HuH-7 (cell line): ENCODE measurements at regions not wholly inside any gene's neighbourhood (a gene's known extent, or its start where the extent isn't known, plus 50 kb on each side); places are given as distances from the start of the nearest gene placed in this dataset.
A peak's percentile ranks its signal among the peaks of the same experiment; 100 is the strongest.
"Not testable (repeated sequence)": the region's sequence is repeated elsewhere in the genome, so short reads cannot be mapped to it uniquely, and the experiment has no call there.

Experiments
- DNase-seq: peaks from one replicate; pipeline ENCODE4 v3.0.0; 2011; ENCODE audit warnings: low spot score

GRCh38 chr15:35282965-35283496 lies 197.9 kb upstream of the NANOGP8 start:
- no peak for DNase-seq

DNA sequence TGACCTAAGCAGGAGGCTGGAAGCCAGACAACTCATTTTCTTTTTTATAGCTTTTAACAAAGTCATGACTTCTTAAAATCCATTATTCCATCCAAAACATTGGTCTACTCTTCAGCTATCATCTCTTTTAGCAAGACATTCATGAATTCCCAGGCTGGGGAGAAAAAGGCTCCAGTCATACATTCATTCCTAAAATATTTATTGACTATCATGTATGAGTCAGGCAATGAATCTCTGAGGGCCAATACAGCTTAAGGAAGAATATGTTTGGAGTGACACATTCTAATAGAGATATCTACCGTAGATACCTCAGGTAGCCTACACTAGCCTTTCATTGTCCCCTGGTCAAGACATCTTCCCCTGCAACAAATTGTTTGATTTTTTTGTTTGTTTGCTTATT lies 196.4 kb upstream of the NANOGP8 start:
- DNase-seq: no peak

DNA sequence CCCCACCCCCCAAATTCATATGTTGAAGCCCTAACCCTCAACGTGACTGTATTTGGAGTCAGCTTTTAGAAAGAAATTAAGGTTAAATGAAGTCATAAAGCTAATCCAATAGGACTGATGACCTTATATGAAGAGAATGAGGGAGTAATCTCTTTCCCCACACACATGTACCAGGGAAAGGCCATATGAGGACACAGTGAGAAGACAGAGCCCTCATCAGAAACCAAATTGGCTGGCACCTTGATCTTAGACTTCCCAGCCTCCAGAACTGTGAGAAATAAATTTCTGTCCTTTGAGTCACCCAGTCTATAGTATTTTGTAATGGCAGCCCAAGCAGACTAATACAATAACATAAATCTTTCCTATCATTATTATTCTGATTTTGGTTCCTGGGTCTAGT lies 194.7 kb upstream of the NANOGP8 start:
- no peak for DNase-seq

- no peak for DNase-seq
These were observed 186.4 kb upstream of the NANOGP8 start for GRCh38 chr15:35271371-35272043.

- DNase-seq: no peak
These were observed 175.8 kb upstream of the NANOGP8 start for GRCh38 chr15:35260941-35261340.

DNA sequence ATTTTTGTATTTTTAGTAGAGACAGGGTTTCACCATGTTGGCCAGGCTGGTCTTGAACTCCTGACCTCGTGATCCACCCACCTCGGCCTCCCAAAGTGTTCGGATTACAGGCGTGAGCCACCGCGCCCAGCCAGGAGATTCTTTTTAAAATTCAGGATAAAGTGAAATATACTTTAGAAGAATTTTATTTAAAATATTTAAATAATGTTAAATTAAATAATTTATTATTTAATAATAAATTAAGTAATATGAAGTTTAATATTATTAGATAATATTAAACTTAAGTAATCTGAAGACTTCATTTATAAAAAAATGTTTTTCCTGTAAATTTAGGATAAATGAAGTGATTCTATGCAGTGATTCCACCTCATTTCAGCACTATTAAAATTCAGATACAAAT lies 175.2 kb upstream of the NANOGP8 start:
- DNase-seq: not testable (repeated sequence)

DNA sequence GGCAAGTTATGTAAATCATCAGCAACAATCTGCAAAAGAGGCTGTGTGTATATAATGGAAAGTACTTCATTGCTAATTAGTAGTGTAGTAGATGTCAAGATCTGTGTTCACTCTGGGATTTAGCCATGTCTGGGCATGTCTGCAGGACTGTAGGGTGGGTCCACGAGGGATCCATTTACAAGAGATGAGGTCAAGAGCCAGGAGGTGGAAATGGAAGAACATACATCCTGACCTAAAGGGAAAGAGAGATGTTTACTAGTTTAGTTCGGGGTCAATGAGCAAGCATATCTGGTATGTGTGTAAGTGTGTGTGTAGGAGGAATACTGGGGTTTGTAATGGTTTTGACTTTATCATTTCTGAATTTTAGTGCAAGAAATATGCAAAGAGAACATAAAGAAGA lies 171.5 kb upstream of the NANOGP8 start:
- DNase-seq: no peak

- DNase-seq: no peak
These were observed 171.0 kb upstream of the NANOGP8 start for GRCh38 chr15:35256141-35256540.

DNA sequence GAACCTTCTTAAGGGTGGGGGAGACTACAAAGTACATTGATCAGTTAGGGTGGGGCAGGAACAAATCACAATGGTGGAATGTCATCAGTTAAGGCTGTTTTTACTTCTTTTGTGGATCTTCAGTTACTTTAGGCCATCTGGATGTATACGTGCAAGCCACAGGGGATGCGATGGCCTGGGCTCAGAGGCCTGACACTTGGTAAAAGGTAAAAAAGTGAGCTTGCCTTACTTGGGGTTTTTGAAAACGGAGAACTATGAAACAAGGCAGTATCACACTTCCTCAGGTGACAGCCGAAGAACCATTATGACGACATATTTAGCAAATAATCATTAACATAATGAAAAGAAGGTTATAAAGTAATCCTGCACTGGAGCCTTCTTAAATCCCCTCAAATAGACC lies 169.8 kb upstream of the NANOGP8 start:
- not testable (repeated sequence) for DNase-seq

- DNase-seq: no peak
These were observed 169.0 kb upstream of the NANOGP8 start for GRCh38 chr15:35254062-35254461.

DNA sequence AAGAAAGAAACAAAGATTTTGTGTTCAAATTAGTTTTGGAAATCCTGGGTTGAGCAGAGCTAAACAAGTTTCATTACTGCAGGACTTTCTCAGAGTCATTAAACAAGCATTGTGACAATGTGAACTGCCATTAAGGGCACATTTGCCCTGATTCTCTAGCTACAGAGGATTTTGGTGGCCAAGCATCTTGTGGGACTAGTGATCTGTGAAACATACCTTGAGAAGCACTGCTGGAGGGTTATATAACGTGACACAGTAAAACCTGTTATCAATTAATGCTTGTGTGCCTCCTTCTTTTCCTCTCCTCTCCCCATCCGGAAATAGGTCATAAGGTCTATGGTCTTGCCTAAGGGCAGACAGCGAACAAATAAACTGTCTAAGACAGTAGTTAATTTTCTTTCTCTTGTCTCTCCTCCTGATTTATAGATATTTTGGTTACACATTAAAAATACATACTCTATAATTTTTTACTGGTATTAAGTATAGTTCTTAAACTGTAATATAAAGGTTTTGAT lies 167.3 kb upstream of the NANOGP8 start:
- no peak for DNase-seq

GRCh38 chr15:35247150-35247549 lies 162.1 kb upstream of the NANOGP8 start:
- no peak for DNase-seq

DNA sequence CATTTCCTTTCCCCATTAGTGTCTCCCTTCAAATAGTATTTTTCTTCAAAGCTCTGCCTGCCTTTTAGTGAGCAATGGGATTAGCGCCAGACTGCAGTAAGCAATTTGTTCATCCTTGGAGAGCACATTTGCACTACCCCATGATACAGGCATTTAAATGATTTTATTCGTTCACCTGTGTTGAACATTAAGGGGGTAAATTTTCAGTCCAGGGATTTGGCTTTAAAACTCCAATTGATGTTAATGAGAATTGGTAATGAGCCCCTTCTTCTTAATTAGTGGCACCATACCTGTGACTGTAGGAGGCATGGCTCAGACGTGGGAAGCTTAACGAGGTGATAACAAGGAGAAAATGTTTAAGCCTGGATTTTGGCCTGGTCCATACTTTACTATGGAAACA lies 161.4 kb upstream of the NANOGP8 start:
- DNase-seq: no peak

DNA sequence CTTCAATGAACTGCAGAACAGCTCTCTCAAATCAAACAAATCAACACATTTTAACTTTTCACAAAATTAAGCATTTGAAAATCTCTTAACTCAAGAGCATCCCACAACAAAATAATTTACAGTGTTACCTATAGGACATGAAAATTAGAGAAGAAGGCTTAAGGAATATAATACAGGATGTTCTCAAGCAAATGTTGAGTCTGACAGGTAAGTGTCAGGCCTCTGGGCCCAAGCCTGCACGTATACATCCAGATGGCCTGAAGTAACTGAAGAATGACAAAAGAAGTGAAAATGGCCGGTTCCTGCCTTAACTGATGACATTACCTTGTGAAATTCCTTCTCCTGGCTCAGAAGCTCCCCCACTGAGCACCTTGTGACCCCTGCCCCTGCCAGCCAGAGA lies 160.6 kb upstream of the NANOGP8 start:
- DNase-seq: not testable (repeated sequence)

DNA sequence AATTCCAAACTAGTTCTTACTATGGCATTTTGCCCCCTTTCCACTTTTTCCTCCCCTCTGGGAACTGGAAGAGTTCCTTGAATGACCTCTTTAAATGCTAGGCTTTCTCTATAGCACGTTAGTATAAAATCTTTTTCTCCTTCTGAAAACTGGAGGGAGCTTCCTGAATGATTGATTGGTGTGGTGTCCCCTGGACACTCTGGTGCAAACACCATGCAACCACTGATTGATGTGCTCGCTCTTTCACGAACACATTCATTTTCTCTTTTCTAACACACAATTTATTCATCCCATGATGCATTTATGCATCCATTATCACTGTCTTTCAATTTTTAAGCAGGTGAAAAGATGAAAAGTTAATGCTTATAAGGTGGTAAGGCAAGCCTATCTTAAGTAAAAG lies 159.1 kb upstream of the NANOGP8 start:
- no peak for DNase-seq

DNA sequence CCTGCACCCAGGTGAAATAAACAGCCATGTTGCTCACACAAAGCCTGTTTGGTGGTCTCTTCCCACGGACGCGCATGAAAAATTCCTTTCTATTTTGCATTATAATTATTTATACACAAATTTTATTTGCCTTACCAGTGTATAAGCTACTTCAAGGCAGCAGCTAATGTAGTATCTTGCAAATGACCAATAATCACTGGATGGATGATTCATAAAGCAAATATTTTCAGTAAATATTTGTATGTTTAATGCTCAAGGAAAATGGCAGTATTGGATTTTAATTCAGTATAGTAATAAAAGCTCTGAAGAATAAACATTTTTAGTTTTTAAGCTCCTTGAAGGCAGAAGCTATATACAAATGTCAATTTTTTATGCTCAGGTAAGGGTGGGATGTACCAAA lies 158.7 kb upstream of the NANOGP8 start:
- DNase-seq: no peak

DNA sequence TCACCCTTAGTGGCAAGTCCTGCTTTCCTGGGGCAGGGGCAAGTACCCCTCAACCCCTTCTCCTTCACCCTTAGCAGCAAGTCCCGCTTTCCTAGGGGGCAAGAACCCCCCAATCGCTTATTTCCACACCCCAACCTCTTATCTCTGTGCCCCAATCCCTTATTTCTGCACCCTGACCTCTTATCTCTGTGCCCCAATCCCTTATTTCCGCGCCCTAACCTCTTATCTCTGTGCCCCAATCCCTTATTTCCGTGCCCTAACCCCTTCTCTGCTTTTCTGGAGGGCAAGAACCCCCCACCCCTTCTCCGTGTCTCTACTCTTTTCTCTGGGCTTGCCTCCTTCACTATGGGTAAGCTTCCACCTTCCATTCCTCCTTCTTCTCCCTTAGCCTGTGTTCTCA lies 154.6 kb upstream of the NANOGP8 start:
- DNase-seq: not testable (repeated sequence)

GRCh38 chr15:35238448-35238847 lies 153.4 kb upstream of the NANOGP8 start:
- DNase-seq: not testable (repeated sequence)

- DNase-seq: no peak
These were observed 144.0 kb upstream of the NANOGP8 start for GRCh38 chr15:35229085-35229484.

DNA sequence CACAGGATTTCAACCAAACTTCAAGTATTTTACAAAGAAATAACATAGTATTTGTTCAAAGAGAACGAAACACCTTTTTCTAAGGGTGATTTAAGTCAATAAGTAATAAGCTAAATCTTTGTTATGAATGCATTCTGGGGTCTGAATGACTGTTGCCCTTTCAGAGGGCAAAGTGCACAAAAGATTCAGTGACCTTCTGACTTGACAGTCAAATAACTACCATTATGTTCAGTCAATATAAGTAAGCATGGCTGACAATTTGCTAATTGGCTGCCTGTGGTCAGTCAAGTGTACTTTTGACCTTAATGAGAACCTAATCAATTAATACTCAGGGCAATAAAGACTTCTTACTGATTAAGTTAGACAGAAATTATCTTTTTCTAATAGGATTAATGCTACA lies 133.1 kb upstream of the NANOGP8 start:
- no peak for DNase-seq

- DNase-seq: no peak
These were observed 130.0 kb upstream of the NANOGP8 start for GRCh38 chr15:35215093-35215492.

- DNase-seq: no peak
These were observed 126.3 kb upstream of the NANOGP8 start for GRCh38 chr15:35211240-35211902.

DNA sequence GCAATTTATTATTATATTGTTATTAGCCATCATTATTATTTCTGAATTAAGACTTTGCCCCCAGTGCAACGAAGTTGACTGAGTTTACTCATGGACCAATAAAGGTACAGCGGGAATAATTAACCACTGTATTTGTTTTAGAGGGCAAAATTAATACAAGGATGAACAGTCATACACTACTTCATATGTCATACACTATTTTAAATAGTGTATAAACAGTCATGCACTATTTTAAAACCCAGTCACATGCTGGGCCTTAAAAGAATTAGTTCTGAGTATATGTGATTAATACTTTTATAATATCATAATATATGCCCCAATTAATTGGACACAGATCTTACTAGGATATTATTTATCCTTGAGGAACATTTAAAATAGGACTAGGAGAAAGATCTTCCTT lies 125.3 kb upstream of the NANOGP8 start:
- DNase-seq: no peak

DNA sequence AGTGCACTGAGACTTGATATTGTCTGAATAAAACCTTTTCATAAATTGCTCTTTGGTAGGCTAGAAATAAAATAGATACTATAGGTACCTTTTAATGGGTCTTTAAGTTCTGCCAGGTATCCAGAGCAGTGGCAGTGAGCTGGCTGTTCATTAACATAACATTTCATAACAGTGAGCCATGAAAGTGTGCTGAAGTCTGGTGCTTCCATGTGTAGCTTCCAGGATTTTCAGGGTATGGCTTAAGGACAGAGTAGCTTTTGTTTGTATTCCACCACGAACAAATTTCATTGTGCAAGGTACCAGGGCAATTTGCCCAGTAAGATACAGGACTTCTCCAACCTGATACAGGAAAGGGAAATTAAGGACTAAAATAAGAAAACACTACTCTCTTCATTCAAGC lies 124.7 kb upstream of the NANOGP8 start:
- DNase-seq: peak; percentile 50
